ENCODE measurements at regions not wholly inside any gene's neighbourhood (a gene's known extent, or its start where the extent isn't known, plus 50 kb on each side); places are given as distances from the start of the nearest gene placed in this dataset.
"Not testable (repeated sequence)": the region's sequence is repeated elsewhere in the genome, so short reads cannot be mapped to it uniquely, and the experiment has no call there.

- Histone ChIP-seq H3K9me3 (replicated peaks) (no peaks in the 10 kb centered on the region; the same call in 1 of the 2 replicates), H3K4me3 (no peak overlapping the region), H3K36me3 (no peaks in the 10 kb centered on the region), H3K27me3 (no peaks in the 10 kb centered on the region), H3K27ac (no peak overlapping the region), H3K4me1 (no peaks in the 10 kb centered on the region)
- no peak for DNase-seq
Observed at GRCh38 chr4:34935739-34936138, 1308.6 kb downstream of the ARAP2 start.

GRCh38 chr4:34939073-34939472 lies 1305.2 kb downstream of the ARAP2 start:
- no peak for DNase-seq

GRCh38 chr4:34943741-34944386 lies 1300.5 kb downstream of the ARAP2 start:
- DNase-seq, result no peak
- Histone ChIP-seq H3K9me3 (replicated peaks) (no peaks in the 10 kb centered on the region), H3K4me1 (no peaks in the 10 kb centered on the region), H3K4me3 (no peak overlapping the region), H3K36me3 (no peaks in the 10 kb centered on the region), H3K27ac (no peak overlapping the region), H3K27me3 (no peaks in the 10 kb centered on the region)

More at GRCh38 chr4:34939073-34939472, 1305.2 kb downstream of the ARAP2 start:
- H3K4me1 ChIP-seq, result no peaks in the 10 kb centered on the region
- no peak overlapping the region for H3K27ac ChIP-seq
- no peaks in the 10 kb centered on the region for H3K36me3 ChIP-seq
- H3K27me3 ChIP-seq, result no peaks in the 10 kb centered on the region
- no peak overlapping the region for H3K4me3 ChIP-seq
- H3K9me3 ChIP-seq (replicated peaks), result no peaks in the 10 kb centered on the region; the same call in 1 of the 2 replicates

- Histone ChIP-seq H3K4me1 (no peaks in the 10 kb centered on the region), H3K27me3 (no peaks in the 10 kb centered on the region), H3K27ac (no peak overlapping the region), H3K9me3 (replicated peaks) (no peaks in the 10 kb centered on the region), H3K36me3 (no peaks in the 10 kb centered on the region), H3K4me3 (no peak overlapping the region)
- DNase-seq, result peak in 1 of 2 experiments; percentile 12
Observed at GRCh38 chr4:34950926-34951325, 1293.4 kb downstream of the ARAP2 start.

- Histone ChIP-seq H3K4me1 (no peaks in the 10 kb centered on the region), H3K27ac (no peak overlapping the region)
Observed at GRCh38 chr4:34953145-34953799, 1291.0 kb downstream of the ARAP2 start.

GRCh38 chr4:34964613-34965012 lies 1279.7 kb downstream of the ARAP2 start:
- H3K4me1 ChIP-seq, result no peaks in the 10 kb centered on the region
- no peaks in the 10 kb centered on the region for H3K36me3 ChIP-seq
- H3K9me3 ChIP-seq (replicated peaks), result no peaks in the 10 kb centered on the region
- no peak overlapping the region for H3K27ac ChIP-seq
- no peak for DNase-seq
- no peaks in the 10 kb centered on the region for H3K27me3 ChIP-seq
- H3K4me3 ChIP-seq, result no peak overlapping the region

More at GRCh38 chr4:34953145-34953799, 1291.0 kb downstream of the ARAP2 start:
- H3K4me3 ChIP-seq, result no peak overlapping the region
- H3K36me3 ChIP-seq, result no peaks in the 10 kb centered on the region
- H3K27me3 ChIP-seq, result no peaks in the 10 kb centered on the region
- DNase-seq, result peak; percentile 22 to 48
- H3K9me3 ChIP-seq (replicated peaks), result no peaks in the 10 kb centered on the region

GRCh38 chr4:34972189-34972588 lies 1272.1 kb downstream of the ARAP2 start:
- peak in 1 of 2 experiments; percentile 11 for DNase-seq
- no peaks in the 10 kb centered on the region for H3K9me3 ChIP-seq (replicated peaks)
- H3K4me1 ChIP-seq, result no peaks in the 10 kb centered on the region
- no peaks in the 10 kb centered on the region for H3K27me3 ChIP-seq
- H3K36me3 ChIP-seq, result no peaks in the 10 kb centered on the region
- H3K27ac ChIP-seq, result no peak overlapping the region
- no peak overlapping the region for H3K4me3 ChIP-seq

- H3K27ac ChIP-seq, result no peak overlapping the region
- H3K9me3 ChIP-seq (replicated peaks), result no peaks in the 10 kb centered on the region
- no peaks in the 10 kb centered on the region for H3K27me3 ChIP-seq
- no peak overlapping the region for H3K4me3 ChIP-seq
- no peaks in the 10 kb centered on the region for H3K36me3 ChIP-seq
- no peaks in the 10 kb centered on the region for H3K4me1 ChIP-seq
- DNase-seq, result no peak
Observed at GRCh38 chr4:34973650-34974312, 1270.5 kb downstream of the ARAP2 start.

- Histone ChIP-seq H3K4me3 (no peak overlapping the region), H3K27me3 (no peaks in the 10 kb centered on the region), H3K36me3 (no peaks in the 10 kb centered on the region), H3K4me1 (no peaks in the 10 kb centered on the region), H3K27ac (no peak overlapping the region), H3K9me3 (replicated peaks) (no peaks in the 10 kb centered on the region)
- no peak for DNase-seq
Observed at GRCh38 chr4:34974313-34974680, 1270.0 kb downstream of the ARAP2 start.

- not testable (repeated sequence) for H3K36me3 ChIP-seq; H3K9me3 ChIP-seq (replicated peaks); H3K4me1 ChIP-seq; H3K4me3 ChIP-seq; H3K27me3 ChIP-seq
- peak overlapping the region; percentile 50 for H3K27ac ChIP-seq
- peak; percentile 42 to 66 for DNase-seq
Observed at GRCh38 chr4:35021222-35021621, 1223.1 kb downstream of the ARAP2 start.

- no peaks in the 10 kb centered on the region for H3K36me3 ChIP-seq
- H3K4me1 ChIP-seq, result no peaks in the 10 kb centered on the region
- H3K27ac ChIP-seq, result no peak overlapping the region
- no peak for DNase-seq
- no peak overlapping the region for H3K4me3 ChIP-seq
- H3K9me3 ChIP-seq (replicated peaks), result no peaks in the 10 kb centered on the region
- no peaks in the 10 kb centered on the region for H3K27me3 ChIP-seq
Observed at GRCh38 chr4:35025152-35025834, 1219.0 kb downstream of the ARAP2 start.

GRCh38 chr4:35038079-35038805 lies 1206.1 kb downstream of the ARAP2 start:
- no peaks in the 10 kb centered on the region for H3K27me3 ChIP-seq
- DNase-seq, result peak in 1 of 2 experiments; percentile 20
- H3K4me1 ChIP-seq, result no peaks in the 10 kb centered on the region
- no peaks in the 10 kb centered on the region for H3K9me3 ChIP-seq (replicated peaks)
- no peaks in the 10 kb centered on the region for H3K36me3 ChIP-seq
- no peak overlapping the region for H3K27ac ChIP-seq
- H3K4me3 ChIP-seq, result no peak overlapping the region

GRCh38 chr4:35038845-35039244 lies 1205.5 kb downstream of the ARAP2 start:
- H3K36me3 ChIP-seq, result no peaks in the 10 kb centered on the region
- H3K27ac ChIP-seq, result no peak overlapping the region
- no peaks in the 10 kb centered on the region for H3K9me3 ChIP-seq (replicated peaks)
- no peaks in the 10 kb centered on the region for H3K4me1 ChIP-seq
- peak in 1 of 2 experiments; percentile 4 for DNase-seq
- H3K4me3 ChIP-seq, result no peak overlapping the region
- H3K27me3 ChIP-seq, result no peaks in the 10 kb centered on the region

- Histone ChIP-seq H3K4me3 (no peak overlapping the region), H3K27me3 (no peaks in the 10 kb centered on the region), H3K4me1 (no peaks in the 10 kb centered on the region), H3K27ac (no peak overlapping the region), H3K36me3 (no peaks in the 10 kb centered on the region; the same call in 1 of the 2 replicates), H3K9me3 (replicated peaks) (no peaks in the 10 kb centered on the region)
- DNase-seq, result no peak
Observed at GRCh38 chr4:35052546-35052945, 1191.8 kb downstream of the ARAP2 start.
